CD4-positive, CD25-positive, alpha-beta regulatory T cell (primary cell): ENCODE measurements at regions not wholly inside any gene's neighbourhood (a gene's known extent, or its start where the extent isn't known, plus 50 kb on each side); places are given as distances from the start of the nearest gene placed in this dataset.

Experiments used
- ATAC-seq, 2 donors: fragments of 150-1000 bp; cut with Tn5 transposase; one replicate each; pipeline ENCODE4 v1.10.0; 2021; ENCODE audit warnings: low read depth in 2 of 2, moderate number of reproducible peaks in 2 of 2, moderate library complexity in 1 of 2
- DNase-seq, 3 donors: peaks; one replicate each; pipeline versions ENCODE4 v3.0.0 to v3.0.0-alpha.2; 2012 to 2022; ENCODE audit warnings: mixed read lengths in 1 of 3
- H3K27ac ChIP-seq: one replicate; pipeline ENCODE4 v1.7.0; 2013; ENCODE audit warnings: mild to moderate bottlenecking, low read length; ENCODE audit not compliant: insufficient read depth, poor library complexity, severe bottlenecking
- H3K27me3 ChIP-seq: one replicate; pipeline ENCODE4 v1.7.0; 2013; ENCODE audit warnings: low read length; ENCODE audit not compliant: control insufficient read depth, insufficient read depth
- H3K36me3 ChIP-seq: one replicate; pipeline ENCODE4 v1.7.0; 2013; ENCODE audit warnings: mild to moderate bottlenecking, low read length, moderate library complexity; ENCODE audit not compliant: control insufficient read depth, insufficient read depth
- H3K4me1 ChIP-seq: 2 replicates; pipeline ENCODE4 v1.7.0; 2013; ENCODE audit warnings: mild to moderate bottlenecking, low read length; ENCODE audit not compliant: insufficient read depth, control insufficient read depth, poor library complexity, severe bottlenecking
- H3K4me3 ChIP-seq: one replicate; pipeline ENCODE4 v1.7.0; 2013; ENCODE audit warnings: low read depth, mild to moderate bottlenecking, low read length, moderate library complexity
- H3K9me3 ChIP-seq, 2 experiments: 1 replicate in 1 of 2; 2 replicates in 1 of 2; pipeline ENCODE4 v1.7.0; 2013; ENCODE audit warnings: low read length in 2 of 2, mild to moderate bottlenecking in 1 of 2, moderate library complexity in 1 of 2; ENCODE audit not compliant: control insufficient read depth in 2 of 2
- H3K27ac Mint-ChIP-seq, 3 donors: one replicate each; pipeline ENCODE4 v1.8.0; 2020 to 2022; ENCODE audit warnings: mild to moderate bottlenecking in 3 of 3, mixed read lengths in 3 of 3, moderate library complexity in 2 of 3
- H3K27me3 Mint-ChIP-seq: one replicate; pipeline ENCODE4 v1.8.0; 2022; ENCODE audit warnings: mild to moderate bottlenecking, mixed read lengths
- H3K36me3 Mint-ChIP-seq: one replicate; pipeline ENCODE4 v1.8.0; 2020; ENCODE audit warnings: mixed read lengths
- H3K4me1 Mint-ChIP-seq, 4 donors: one replicate each; pipeline ENCODE4 v1.8.0; 2020 to 2022; ENCODE audit warnings: mixed read lengths in 4 of 4, mild to moderate bottlenecking in 1 of 4
- H3K4me3 Mint-ChIP-seq, 4 donors: one replicate each; pipeline ENCODE4 v1.8.0; 2020 to 2022; ENCODE audit warnings: mild to moderate bottlenecking in 4 of 4, mixed read lengths in 4 of 4, moderate library complexity in 3 of 4
- H3K9me3 Mint-ChIP-seq, 7 donors: one replicate each; pipeline ENCODE4 v1.8.0; 2020 to 2022; ENCODE audit warnings: mixed read lengths in 7 of 7, mild to moderate bottlenecking in 3 of 7, moderate library complexity in 2 of 7

- no peak for ATAC-seq
- Mint-ChIP-seq H3K36me3 (no peaks in the 10 kb centered on the region), H3K27ac (no peak overlapping the region)
Measured at GRCh38 chr15:98596885-98597392, 51.4 kb upstream of the IGF1R start.

GRCh38 chr15:98597666-98598065, 50.7 kb upstream of the IGF1R start:
- H3K27ac ChIP-seq = no peak overlapping the region
- no peak overlapping the region for H3K4me3 Mint-ChIP-seq
- H3K27me3 ChIP-seq = no peaks in the 10 kb centered on the region
- no peaks in the 10 kb centered on the region for H3K36me3 Mint-ChIP-seq
- peaks cover 0 to 1% (median 0%) of the 10 kb centered on the region in 7 donors for H3K9me3 Mint-ChIP-seq
- no peaks in the 10 kb centered on the region for H3K9me3 ChIP-seq
- no peaks in the 10 kb centered on the region for H3K27me3 Mint-ChIP-seq
- peaks cover 5 to 17% (median 11%) of the 10 kb centered on the region in 4 donors for H3K4me1 Mint-ChIP-seq
- H3K27ac Mint-ChIP-seq = no peak overlapping the region
- H3K4me3 ChIP-seq = no peak overlapping the region
- DNase-seq (no peak), ATAC-seq (no peak)
- no peaks in the 10 kb centered on the region for H3K36me3 ChIP-seq
- peaks cover 7% of the 10 kb centered on the region for H3K4me1 ChIP-seq

More at GRCh38 chr15:98596885-98597392, 51.4 kb upstream of the IGF1R start:
- Histone ChIP-seq H3K27ac (no peak overlapping the region), H3K4me1 (peaks cover 7% of the 10 kb centered on the region), H3K4me3 (no peak overlapping the region), H3K27me3 (no peaks in the 10 kb centered on the region), H3K36me3 (no peaks in the 10 kb centered on the region), H3K9me3 (no peaks in the 10 kb centered on the region)
- Mint-ChIP-seq H3K4me3 (no peak overlapping the region), H3K9me3 (peaks cover 0 to 1% (median 0%) of the 10 kb centered on the region in 7 donors), H3K27me3 (no peaks in the 10 kb centered on the region), H3K4me1 (peaks cover 5 to 17% (median 11%) of the 10 kb centered on the region in 4 donors)
- no peak for DNase-seq
